ENCODE measurements at regions not wholly inside any gene's neighbourhood (a gene's known extent, or its start where the extent isn't known, plus 50 kb on each side); places are given as distances from the start of the nearest gene placed in this dataset.

DNA sequence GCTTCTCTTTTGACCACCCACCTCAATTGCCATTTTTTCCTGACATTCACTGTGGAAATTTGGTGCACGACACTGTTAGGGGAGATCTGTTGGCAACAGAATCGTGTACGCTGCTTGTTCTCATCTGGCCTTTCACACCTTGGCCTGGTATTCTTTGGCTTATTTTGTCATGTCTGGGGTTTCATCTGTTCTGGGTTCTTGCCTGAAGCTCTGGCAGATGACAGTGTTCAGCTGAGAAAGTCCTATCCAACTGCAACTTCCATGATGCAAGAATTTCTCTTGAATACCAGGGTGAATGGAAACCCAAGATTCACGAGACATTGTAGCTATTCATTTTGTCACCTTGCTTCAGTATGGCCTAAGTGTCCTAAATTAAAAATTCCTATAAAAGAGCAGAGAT, 82.6 kb upstream of the CELF2 start:
- TF ChIP-seq, protein P1, sequence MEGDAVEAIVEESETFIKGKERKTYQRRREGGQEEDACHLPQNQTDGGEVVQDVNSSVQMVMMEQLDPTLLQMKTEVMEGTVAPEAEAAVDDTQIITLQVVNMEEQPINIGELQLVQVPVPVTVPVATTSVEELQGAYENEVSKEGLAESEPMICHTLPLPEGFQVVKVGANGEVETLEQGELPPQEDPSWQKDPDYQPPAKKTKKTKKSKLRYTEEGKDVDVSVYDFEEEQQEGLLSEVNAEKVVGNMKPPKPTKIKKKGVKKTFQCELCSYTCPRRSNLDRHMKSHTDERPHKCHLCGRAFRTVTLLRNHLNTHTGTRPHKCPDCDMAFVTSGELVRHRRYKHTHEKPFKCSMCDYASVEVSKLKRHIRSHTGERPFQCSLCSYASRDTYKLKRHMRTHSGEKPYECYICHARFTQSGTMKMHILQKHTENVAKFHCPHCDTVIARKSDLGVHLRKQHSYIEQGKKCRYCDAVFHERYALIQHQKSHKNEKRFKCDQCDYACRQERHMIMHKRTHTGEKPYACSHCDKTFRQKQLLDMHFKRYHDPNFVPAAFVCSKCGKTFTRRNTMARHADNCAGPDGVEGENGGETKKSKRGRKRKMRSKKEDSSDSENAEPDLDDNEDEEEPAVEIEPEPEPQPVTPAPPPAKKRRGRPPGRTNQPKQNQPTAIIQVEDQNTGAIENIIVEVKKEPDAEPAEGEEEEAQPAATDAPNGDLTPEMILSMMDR (IDR thresholded peaks at IDR 0.05), result no peak
- TF ChIP-seq POLR2A (IDR thresholded peaks at IDR 0.05), result no peak
